ENCODE measurements at regions not wholly inside any gene's neighbourhood (a gene's known extent, or its start where the extent isn't known, plus 50 kb on each side); places are given as distances from the start of the nearest gene placed in this dataset.

GRCh38 chr20:1809131-1809572 is 86.1 kb upstream of the SIRPA start:
- Histone ChIP-seq H2BK15ac (ENCODE audit: low read depth, low read length) (peak overlapping the region; percentile 100; the same call in 2 of the 3 replicates), H3K23ac (ENCODE audit: low read depth, low read length) (peak overlapping the region; percentile 96), H4K20me1 (ENCODE audit: insufficient read depth, low read length) (no peaks in the 10 kb centered on the region), H3K14ac (replicated peaks; ENCODE audit: low read depth, low read length) (peak overlapping the region; percentile 90), H3K9ac (ENCODE audit: low read depth, low read length) (peak overlapping the region; percentile 47; the same call in 1 of the 2 replicates), H2AFZ (replicated peaks; ENCODE audit: low read length, poor library complexity) (peak overlapping the region; percentile 77), H3K18ac (ENCODE audit: low read depth, low read length) (peak overlapping the region; percentile 89), H3K36me3 (ENCODE audit: control insufficient read depth, insufficient read depth, low read length) (no peaks in the 10 kb centered on the region), H4K91ac (ENCODE audit: insufficient read depth, low read depth, low read length) (peak overlapping the region; percentile 99), H4K5ac (ENCODE audit: low read depth, low read length) (peak overlapping the region; percentile 71), H3K4me2 (ENCODE audit: low read depth, low read length) (peak overlapping the region; percentile 47; the same call in 1 of the 2 replicates), H3K56ac (ENCODE audit: extremely low read depth, insufficient read depth, low read length) (peak overlapping the region; percentile 88), H3K27me3 (ENCODE audit: control insufficient read depth, insufficient read depth, low read length) (no peaks in the 10 kb centered on the region), H3K9me3 (ENCODE audit: control insufficient read depth, insufficient read depth, low read length) (no peaks in the 10 kb centered on the region), H2AK9ac (replicated peaks; ENCODE audit: low read depth, low read length, poor library complexity) (peak overlapping the region; percentile 49), H2BK5ac (ENCODE audit: low read depth, low read length, poor library complexity, severe bottlenecking) (peak overlapping the region; percentile 92), H3K4ac (ENCODE audit: low read depth, low read length) (peak overlapping the region; percentile 100), H3K9me1 (ENCODE audit: insufficient read depth, low read length) (peaks cover 34% of the 10 kb centered on the region), H3K79me1 (ENCODE audit: low read depth in 1 of 2, low read length in 2 of 2) (peaks cover 0 to 11% of the 10 kb centered on the region in 2 experiments; a peak in 1 of 4 replicates), H2BK120ac (ENCODE audit: low read depth, low read length) (peak overlapping the region; percentile 97), H3K27ac (ENCODE audit: insufficient read depth, low read length) (peak overlapping the region; percentile 98), H4K8ac (ENCODE audit: low read depth in 2 of 2, low read length in 2 of 2) (peak overlapping the region; percentile 60 to 99), H2BK20ac (ENCODE audit: low read depth, low read length) (peak overlapping the region; percentile 99), H2AK5ac (ENCODE audit: low read depth, low read length) (peak overlapping the region; percentile 88), H3K4me3 (ENCODE audit: insufficient read depth, low read depth, low read length) (no peak overlapping the region), H3K4me1 (ENCODE audit: control insufficient read depth, insufficient read depth, low read length) (peaks cover 40% of the 10 kb centered on the region)
- dilution Hi-C loops (cut with HindIII; ENCODE audit: low sequenced_read_pairs, unreplicated experiment) (no loop called here), intact Hi-C loops (cut with micrococcal nuclease) (loop anchor here (1.0 kb wide), 1 partner anchor 32 kb away; no protein-coding TSS in a partner anchor), in situ Hi-C loops (cut with MboI; ENCODE audit: low sequenced_read_pairs) (no loop called here)
- CTCF ChIA-PET, result interaction anchor here (0.7 to 2.1 kb wide), 4 partner anchors 9 to 32 kb away, joined by 3 to 4 read pairs (median 3); no protein-coding TSS in a partner anchor
- 0% methylated on average over 1 of the region's 2 CpGs; no CpG with 5 or more reads in 1 of the 2 experiments for WGBS, 2 experiments (ENCODE audit: extremely low coverage in 2 of 2, insufficient read length in 1 of 2)
- no peak for TF ChIP-seq RFX5 (IDR thresholded peaks at IDR 0.05; ENCODE audit: low read depth, low read length)
- no peak for TF ChIP-seq MAZ (IDR thresholded peaks at IDR 0.05; ENCODE audit: borderline replicate concordance, low read depth, low read length)
- TF ChIP-seq FOS (IDR thresholded peaks at IDR 0.05; ENCODE audit: low read depth, low read length), result peak; percentile 81
- peak; percentile 27; the same call in 1 of the 2 replicates for TF ChIP-seq RAD21 (IDR thresholded peaks at IDR 0.05; ENCODE audit: low read length)
- TF ChIP-seq RCOR1 (IDR thresholded peaks at IDR 0.05; ENCODE audit: insufficient replicate concordance, low read length), result no peak
- TF ChIP-seq MAFK (IDR thresholded peaks at IDR 0.05; ENCODE audit: low read depth, low read length), result peak; percentile 42
- no peak for TF ChIP-seq MXI1 (IDR thresholded peaks at IDR 0.05; ENCODE audit: borderline replicate concordance, low read depth, low read length)
- TF ChIP-seq, protein P1, sequence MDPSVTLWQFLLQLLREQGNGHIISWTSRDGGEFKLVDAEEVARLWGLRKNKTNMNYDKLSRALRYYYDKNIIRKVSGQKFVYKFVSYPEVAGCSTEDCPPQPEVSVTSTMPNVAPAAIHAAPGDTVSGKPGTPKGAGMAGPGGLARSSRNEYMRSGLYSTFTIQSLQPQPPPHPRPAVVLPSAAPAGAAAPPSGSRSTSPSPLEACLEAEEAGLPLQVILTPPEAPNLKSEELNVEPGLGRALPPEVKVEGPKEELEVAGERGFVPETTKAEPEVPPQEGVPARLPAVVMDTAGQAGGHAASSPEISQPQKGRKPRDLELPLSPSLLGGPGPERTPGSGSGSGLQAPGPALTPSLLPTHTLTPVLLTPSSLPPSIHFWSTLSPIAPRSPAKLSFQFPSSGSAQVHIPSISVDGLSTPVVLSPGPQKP (IDR thresholded peaks at IDR 0.05; ENCODE audit: borderline replicate concordance, low read depth, low read length), result no peak
- no peak for TF ChIP-seq BHLHE40 (IDR thresholded peaks at IDR 0.05; ENCODE audit: low read depth, low read length)
- TF ChIP-seq CTCF (conservative IDR thresholded peaks at IDR 0.05; ENCODE audit: low read depth, low read length), result no peak
- no peak for TF ChIP-seq SMC3 (IDR thresholded peaks at IDR 0.05; ENCODE audit: low read depth, low read length)
- peak; percentile 14; the same call in 1 of the 2 replicates for TF ChIP-seq CEBPB (IDR thresholded peaks at IDR 0.05; ENCODE audit: low read depth, low read length)
- TF ChIP-seq CHD1 (IDR thresholded peaks at IDR 0.05; ENCODE audit: low read depth, low read length), result no peak
- no peak for TF ChIP-seq USF2 (IDR thresholded peaks at IDR 0.05; ENCODE audit: low read depth, low read length)
- peak; percentile 56 for TF ChIP-seq POLR2A (IDR thresholded peaks at IDR 0.05; ENCODE audit: low read depth, low read length)
- TF ChIP-seq NFE2L2 (IDR thresholded peaks at IDR 0.05; ENCODE audit: low read depth, low read length), result no peak
- peak; percentile 64 for ATAC-seq (ENCODE audit: low read depth)
- no TSS peak for BruUV-seq (replicated peaks)
- DNase-seq, result peak; percentile 92
- POLR2A ChIA-PET (ENCODE audit: unreplicated experiment), result no interaction called here

Data from IMR-90 (cell line).